Adrenal gland (tissue), 5 donors: ENCODE measurements at regions not wholly inside any gene's neighbourhood (a gene's known extent, or its start where the extent isn't known, plus 50 kb on each side); places are given as distances from the start of the nearest gene placed in this dataset.

Source experiments
- POLR2A ChIP-seq, 2 donors: fragments of 450-650 bp; IDR thresholded peaks; one replicate each; pipeline ENCODE4 v1.6.1; 2017; ENCODE audit warnings: antibody characterized with exemption in 2 of 2, mild to moderate bottlenecking in 2 of 2, moderate library complexity in 1 of 2
- TF ChIP-seq, protein P1 (sequence below), 6 experiments: fragments of 450-650 bp in 4 of 6; fragments of 200-600 bp in 2 of 6; sonication (generic) in 1 of 6; IDR thresholded peaks; 1 replicate in 5 of 6; 2 replicates in 1 of 6; pipeline versions ENCODE4 v1.5.1 to v1.8.0; 2016 to 2021; ENCODE audit warnings: antibody characterized with exemption in 6 of 6, mild to moderate bottlenecking in 2 of 6, moderate library complexity in 1 of 6
- donor health status: DM: no; HTN: no; CAD: no.

GRCh38 chr13:40187841-40188591 is 478.4 kb downstream of the FOXO1 start:
- TF ChIP-seq, protein P1, sequence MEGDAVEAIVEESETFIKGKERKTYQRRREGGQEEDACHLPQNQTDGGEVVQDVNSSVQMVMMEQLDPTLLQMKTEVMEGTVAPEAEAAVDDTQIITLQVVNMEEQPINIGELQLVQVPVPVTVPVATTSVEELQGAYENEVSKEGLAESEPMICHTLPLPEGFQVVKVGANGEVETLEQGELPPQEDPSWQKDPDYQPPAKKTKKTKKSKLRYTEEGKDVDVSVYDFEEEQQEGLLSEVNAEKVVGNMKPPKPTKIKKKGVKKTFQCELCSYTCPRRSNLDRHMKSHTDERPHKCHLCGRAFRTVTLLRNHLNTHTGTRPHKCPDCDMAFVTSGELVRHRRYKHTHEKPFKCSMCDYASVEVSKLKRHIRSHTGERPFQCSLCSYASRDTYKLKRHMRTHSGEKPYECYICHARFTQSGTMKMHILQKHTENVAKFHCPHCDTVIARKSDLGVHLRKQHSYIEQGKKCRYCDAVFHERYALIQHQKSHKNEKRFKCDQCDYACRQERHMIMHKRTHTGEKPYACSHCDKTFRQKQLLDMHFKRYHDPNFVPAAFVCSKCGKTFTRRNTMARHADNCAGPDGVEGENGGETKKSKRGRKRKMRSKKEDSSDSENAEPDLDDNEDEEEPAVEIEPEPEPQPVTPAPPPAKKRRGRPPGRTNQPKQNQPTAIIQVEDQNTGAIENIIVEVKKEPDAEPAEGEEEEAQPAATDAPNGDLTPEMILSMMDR (IDR thresholded peaks at IDR 0.05): no peak
- no peak for TF ChIP-seq POLR2A (IDR thresholded peaks at IDR 0.05)
